OCI-M2 (cell line): ENCODE measurements at regions not wholly inside any gene's neighbourhood (a gene's known extent, or its start where the extent isn't known, plus 50 kb on each side); places are given as distances from the start of the nearest gene placed in this dataset.

Experiments
- DNase-seq: peaks from one replicate; lab custom pipeline; 2025; ENCODE audit not compliant: unreplicated experiment; lab: John Stamatoyannopoulos, UW

DNA sequence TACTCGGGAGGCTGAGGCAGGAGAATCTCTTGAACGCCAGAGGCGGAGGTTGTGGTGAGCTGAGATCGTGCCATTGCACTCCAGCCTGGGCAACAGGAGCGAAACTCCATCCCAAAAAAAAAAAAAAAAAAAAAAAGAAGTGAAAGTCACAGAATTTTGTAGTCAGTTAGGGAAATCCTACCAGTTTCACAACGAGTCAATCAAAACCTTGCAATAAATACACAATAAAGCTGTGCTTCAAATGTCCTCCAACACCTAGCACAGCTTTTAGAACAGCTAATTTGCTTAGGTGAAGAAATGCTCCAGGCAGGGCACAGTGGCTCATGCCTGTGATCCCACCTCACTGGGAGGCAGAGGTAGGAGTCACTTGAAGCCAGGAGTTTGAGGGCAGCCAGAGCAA, 112.8 kb upstream of the ATF7IP start:
- no peak for DNase-seq

DNA sequence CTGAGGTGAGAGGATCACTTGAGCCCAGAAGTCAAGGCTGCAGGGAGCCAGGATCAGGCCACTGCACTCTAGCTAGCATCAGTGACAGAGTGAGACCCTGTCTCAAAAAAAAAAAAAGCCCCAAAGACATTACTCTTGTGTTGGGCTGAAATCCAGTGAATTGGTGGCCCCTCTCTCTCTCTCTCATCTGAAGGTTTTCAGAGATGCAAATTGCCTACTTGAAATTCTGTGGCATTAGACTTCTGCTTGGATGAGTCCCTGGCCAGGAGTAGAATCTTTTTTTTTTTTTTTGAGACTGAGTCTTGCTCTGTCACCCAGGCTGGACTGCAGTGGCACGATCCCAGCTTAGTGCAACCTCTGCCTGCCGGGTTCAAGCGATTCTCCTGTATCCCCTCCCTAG, 112.0 kb upstream of the ATF7IP start:
- DNase-seq: no peak

DNA sequence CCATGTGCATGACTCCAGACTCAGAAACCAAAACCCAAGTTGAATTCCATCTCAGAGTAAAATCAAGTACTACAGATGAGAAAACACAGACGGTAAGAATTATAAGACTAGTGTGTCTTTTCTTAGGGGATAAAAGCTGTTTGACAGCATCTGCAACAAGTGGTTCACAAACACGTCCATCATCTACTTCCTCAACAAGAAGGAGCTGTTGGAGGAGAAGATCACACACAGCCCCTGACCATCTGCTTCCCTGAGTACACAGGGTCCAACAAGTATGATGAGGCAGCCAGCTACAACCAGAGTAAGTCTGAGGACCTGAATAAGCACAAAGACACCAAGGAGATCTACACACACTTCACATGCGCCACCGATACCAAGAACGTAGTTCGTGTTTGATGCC, 110.7 kb upstream of the ATF7IP start:
- no peak for DNase-seq

DNA sequence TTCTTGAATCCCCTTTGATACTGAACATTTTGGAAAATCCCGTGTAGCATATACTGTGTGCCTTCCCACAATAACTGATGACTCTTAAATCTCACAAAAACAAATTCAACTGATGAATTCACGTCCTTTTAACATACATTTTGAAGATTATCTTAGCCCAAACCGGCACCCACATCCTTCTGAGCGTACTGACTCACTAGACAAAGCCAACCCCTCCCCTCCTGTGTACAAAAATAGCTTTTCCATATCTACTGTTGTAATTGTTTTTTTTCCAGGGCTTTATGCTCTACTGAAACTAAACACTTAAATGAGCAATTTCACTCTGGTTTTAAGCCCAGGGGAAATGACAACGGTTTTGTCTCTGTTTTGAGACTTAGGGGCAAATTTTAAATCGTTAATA, 109.4 kb upstream of the ATF7IP start:
- no peak for DNase-seq

DNA sequence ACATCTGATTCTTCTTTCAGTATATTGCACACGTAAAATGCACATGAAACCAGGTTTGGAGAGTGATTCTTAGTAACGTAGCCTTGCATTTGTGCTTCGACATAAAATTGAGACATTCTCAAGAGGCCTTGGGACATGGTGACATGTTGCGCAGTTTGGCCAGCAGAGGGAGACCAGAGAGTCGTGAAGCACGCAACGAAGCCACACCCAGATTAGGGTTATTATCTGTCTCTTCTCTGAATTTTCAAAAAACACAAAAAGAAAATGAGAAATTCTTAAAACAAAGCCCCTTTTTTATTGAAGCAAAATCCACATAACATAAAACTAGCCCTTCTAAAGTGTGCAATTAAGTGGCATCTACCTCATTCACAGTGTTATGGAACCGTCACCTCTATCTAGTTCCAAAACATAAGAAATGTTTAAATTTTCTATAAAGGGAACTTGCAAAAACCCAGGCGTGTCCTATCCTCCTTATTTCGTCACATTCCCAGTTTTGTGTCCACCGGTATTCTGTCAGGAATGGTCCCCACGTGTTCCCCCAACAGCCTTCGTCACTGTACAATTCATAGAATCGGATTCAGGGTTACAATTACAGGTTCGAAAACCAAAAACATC, 108.8 kb upstream of the ATF7IP start:
- DNase-seq: no peak

DNA sequence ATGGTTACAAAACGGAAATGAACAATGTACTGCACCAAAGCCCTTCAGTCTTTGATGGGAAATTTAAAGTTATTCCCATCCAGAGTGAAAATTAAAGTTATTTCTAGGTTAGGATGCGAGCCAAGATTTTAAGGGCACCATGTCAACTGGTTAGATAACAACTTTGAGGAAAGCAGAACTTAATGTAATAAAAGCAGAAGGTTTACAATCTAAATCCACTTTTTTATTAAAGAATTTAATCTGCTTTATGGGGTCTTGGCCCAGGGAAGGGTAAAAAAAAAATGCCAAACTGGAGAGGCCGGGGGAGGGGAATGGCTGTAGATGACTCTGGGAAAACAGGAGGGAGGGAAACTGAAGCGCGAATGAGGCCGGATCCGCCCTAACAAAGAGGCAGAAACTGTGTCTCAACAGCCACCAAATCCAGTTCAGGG, 108.2 kb upstream of the ATF7IP start:
- DNase-seq: no peak

DNA sequence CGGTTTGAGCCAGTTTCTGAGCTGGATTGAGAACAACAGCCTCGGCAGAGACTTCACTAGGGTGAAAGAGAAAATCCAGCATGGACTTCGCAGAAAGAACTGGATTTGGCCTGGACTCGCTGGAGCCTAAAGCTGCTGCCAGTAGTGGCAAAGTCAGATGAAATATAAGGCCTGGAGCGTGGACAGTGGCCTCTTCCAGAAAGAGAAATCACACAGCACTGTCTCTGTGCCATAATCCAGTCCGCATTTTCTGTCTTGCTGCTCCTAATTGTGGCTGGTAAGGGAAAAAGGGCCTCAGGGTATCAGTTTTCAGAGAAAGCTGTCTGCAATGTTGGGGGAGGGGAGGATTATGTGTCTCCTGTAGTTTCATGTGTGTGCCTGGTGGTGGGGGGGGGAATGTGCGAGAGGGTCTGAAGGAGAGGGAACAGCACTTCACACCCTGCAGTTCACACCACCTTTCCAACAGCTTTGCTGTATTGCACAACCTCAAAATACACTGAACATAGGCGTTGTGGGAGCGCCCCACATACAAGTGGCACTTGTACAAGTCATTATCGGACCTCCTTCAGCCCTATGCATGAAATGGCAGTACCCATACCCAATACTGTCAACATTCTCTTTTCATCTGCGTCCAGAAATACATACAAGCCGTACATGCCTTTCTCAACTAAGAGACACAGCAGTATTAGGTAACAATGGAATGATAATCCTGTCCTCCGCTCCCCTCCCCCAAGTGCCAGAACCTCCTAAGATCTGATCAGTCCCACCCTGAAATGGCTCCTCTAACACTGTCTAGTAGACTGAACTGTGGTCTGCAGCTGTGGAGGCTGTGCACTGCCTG, 107.5 kb upstream of the ATF7IP start:
- peak; percentile 66 for DNase-seq

DNA sequence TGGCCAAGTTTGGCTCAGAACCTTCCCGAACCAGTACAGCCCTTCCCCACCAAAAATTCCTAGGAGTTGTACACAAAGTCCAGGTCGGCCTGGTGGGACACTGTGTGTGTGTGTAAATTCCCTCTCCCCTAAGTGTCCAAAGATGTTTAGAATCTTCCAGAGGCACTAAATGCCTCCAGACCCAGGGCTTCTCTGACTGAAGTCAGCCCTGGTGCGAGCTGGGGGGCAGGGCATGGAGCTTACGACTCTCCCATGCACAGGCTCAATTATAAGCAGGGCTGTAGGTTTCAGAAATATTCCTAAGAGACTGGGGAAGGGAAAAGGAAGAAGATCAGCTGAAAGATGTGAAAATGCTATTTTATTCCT, 106.9 kb upstream of the ATF7IP start:
- no peak for DNase-seq

DNA sequence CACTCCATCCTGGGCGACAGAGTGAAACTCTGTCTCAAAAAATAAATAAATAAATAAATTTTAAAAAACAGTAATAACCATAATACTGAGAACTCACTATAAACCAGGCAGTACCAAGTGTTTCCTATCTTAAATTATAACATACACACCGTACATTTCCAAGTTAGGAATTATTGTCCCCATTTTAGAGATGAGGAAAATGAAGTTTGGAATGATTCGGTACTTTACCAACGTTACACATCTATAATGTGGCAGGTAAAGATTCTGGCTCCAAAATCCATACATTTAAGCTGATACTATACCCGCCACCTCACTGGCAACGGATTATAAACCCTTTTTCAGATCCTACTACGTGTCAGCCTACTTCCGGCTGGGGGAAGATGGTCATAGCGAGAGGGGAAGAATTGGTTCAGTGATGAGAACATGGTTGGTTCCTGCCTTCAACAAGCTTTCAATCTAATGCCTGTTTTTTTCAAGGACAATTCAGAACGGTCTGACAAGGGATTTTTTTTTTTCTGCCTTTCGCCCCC, 105.9 kb upstream of the ATF7IP start:
- DNase-seq: no peak

DNA sequence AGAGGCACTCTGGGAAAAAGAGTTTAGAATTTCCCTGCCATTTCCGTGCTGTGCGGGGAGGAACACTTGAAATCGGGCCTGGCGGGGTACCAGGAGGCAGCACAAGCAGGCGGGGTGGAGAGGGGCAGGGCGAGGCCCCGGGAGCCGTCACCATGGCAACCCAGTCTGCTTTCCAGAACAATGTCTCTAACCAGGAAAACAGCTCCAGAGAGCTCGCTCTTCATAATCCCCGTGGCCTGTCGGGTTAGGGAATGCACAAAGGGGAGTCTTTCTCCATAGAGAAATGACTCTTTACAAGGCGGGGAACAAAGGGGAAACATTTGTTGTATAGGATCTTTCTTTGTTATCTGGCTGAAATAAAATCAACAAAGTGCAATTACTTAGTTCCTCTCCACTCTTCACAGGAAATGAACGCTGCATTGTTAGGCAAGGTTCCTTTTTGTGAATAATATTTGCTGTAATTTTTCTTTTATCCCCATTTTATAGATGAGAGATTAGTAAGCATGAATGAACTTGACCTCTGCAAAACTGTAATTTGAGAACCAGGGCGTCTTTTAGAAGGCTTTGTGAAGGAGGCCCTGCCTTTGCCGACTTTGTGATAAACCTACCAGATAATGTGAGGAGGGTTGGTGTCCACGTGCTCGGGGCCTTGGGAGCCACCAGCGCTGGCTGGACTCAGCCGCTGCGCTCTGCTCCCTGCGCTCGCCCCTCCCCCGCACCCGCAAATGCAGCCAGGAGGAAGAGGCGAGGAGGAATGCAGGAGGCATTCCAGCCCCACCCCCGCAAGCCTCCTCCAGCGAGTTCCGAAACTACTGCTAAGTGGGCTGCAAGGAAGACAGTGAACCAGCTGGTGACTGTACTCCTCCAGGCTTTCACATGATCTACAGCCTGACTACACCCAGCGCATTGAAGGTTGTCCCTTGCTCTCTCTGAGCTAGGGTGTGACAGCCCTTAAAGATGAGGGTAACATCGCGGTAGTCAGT, 105.2 kb upstream of the ATF7IP start:
- no peak for DNase-seq

DNA sequence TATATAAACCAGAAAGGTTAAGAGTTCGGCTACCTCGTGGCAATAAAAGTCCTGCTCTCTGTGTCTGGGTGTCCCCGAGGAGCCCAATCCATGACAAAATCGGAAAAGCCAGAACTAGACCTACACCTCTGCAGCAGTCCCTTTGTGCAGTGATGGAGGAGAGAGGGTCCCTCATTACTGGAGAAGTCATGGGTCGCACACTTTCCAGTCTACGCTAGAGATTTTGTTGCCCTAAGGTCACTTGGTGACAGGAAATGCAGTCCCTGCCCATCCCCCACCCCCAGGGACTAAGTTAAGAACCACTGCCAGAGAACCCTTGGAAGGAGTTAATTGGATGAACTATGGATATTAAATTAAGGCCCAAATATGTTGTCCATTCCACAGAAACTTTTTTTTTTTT, 104.4 kb upstream of the ATF7IP start:
- DNase-seq: no peak

DNA sequence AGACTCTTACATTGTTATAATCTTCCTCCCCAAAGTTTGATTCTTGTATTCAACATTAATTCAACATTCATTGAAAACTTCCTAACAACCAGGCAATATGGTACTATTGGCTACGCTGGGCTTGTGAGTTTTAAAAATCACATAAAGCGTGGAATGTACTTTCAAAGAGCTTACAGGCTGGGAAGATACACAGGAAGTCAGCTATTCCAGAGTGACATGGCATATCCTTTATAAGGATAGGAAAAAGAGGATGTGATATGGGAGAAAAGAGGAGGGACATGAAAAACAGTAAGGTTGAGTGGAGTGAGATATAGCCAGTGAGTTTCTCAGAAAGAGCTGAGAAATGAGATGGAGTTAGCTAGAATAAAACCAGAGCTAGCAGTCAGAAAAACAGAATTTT, 103.6 kb upstream of the ATF7IP start:
- DNase-seq: no peak

DNA sequence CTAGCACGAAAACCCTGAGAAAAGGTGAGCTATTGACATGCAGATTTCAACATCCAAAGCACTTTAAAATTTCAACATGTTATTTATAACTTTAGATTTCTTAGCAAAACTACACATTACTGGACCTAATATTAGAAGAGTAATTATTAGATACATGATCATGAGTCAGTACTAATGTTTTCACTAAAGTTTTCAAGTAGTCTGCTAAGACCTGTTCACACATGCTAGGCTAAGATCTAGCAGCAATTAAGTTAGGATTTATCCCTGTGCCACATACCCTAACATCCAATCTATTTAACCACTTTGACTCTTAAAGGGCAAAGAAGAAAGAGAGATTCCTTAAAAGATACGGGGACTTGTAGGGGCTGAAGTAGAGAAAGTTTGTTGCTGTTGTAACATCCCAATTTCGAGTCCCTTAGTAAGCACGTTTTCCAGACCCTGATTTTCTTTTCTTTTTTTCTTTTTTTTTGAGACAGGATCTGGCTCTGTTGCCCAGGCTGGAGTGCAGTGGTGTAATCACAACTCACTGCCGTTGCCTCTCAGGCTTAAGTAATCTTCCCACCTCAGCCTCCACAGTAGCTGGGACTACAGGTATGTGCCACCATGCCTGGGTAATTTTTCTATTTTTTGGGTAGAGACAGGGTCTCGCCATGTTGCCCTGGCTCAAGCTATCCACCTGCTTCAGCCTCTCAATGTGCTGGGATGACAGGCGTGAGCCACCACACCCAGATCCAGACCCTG, 102.5 kb upstream of the ATF7IP start:
- DNase-seq: no peak

DNA sequence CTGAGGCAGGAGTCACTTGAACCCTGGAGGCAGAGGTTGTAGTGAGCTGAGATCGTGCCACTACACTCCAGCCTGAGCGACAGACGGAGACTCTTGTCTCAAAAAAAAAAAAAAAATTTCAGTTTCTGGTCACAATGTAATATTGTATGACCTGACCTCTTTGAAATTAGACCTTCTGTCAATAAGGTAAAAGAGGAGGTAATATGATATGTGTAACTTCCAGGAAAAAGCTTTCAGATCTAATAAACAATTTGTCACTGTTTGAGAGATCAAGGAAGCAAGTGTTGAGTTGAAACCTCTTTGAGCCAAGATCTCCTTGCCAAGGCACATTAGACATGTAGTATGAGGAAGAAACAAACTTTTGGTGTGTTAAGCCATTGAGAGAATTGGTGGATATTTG, 101.7 kb upstream of the ATF7IP start:
- no peak for DNase-seq

DNA sequence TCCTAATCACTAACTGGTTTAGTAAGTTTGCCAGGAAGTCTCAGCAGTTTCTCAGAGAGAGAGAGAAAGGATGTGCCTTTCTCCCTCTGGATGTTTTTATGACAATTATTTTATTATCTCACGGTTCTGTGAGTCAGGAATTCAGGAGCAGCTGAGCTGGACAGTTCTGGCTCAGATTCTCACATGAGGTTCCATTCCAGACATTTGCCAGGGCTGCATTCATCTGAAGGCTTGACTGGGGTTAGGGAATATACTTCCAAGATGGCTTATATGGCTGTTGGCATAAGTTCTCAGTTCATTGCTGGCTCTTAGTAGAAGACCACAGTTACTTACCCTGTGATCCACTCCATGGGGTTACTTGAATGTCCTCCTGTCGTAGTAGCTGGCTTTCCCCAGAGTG, 101.2 kb upstream of the ATF7IP start:
- no peak for DNase-seq

DNA sequence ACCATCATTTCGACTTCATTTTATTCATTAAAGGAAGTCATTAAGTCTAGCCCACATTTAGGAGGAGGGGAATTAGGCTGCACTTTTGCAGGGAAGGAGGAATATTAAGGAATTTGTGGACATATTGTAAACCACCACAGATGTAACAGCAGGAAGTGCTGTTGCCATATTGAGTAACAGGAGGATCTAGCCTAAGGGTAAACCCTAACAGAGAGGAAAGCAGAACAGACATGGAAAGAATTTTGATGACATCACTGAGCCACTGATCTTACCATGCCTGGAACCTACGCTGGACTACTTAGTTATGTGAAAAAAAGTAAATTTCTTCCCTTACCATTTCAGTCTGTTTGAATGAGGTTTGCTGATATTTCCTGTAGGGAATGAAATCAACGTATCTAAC, 100.7 kb upstream of the ATF7IP start:
- DNase-seq: no peak

DNA sequence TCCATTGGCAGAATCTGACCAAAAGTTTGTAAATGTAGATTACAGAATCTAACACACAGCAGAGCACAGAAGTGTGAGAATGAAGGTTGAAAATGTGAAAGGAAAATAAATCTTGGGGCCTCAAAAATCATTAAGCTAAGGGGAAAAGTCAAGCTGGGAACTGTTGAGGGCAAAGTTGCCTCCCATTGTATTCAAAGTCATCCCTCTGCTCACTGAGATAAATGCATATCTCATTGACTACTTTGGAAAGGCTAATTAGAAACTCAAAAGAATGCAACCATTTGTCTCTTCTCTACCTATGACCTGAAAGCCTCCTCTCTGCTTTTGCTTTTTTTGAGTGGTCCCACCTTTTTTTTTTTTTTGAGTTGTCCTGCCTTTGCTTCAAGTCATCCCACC, 97.4 kb upstream of the ATF7IP start:
- no peak for DNase-seq

DNA sequence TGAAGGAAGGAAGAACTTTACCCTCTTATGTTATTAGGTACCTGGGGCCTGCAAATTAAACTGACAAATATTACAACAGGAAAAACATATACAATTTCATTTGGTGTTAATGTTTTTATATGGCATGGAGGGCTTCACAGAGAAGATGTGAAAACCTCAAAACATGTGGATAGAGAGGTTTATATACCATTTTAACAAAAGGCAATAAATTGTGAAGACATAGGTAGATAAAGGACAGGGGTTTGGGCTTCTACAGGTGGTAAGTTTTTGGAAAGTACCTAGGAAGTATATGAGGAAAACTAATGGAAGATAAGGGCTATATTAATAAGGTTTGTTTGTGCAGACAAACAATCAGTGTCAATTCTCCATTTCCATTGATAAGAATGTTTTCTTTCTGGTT, 95.1 kb upstream of the ATF7IP start:
- DNase-seq: no peak

DNA sequence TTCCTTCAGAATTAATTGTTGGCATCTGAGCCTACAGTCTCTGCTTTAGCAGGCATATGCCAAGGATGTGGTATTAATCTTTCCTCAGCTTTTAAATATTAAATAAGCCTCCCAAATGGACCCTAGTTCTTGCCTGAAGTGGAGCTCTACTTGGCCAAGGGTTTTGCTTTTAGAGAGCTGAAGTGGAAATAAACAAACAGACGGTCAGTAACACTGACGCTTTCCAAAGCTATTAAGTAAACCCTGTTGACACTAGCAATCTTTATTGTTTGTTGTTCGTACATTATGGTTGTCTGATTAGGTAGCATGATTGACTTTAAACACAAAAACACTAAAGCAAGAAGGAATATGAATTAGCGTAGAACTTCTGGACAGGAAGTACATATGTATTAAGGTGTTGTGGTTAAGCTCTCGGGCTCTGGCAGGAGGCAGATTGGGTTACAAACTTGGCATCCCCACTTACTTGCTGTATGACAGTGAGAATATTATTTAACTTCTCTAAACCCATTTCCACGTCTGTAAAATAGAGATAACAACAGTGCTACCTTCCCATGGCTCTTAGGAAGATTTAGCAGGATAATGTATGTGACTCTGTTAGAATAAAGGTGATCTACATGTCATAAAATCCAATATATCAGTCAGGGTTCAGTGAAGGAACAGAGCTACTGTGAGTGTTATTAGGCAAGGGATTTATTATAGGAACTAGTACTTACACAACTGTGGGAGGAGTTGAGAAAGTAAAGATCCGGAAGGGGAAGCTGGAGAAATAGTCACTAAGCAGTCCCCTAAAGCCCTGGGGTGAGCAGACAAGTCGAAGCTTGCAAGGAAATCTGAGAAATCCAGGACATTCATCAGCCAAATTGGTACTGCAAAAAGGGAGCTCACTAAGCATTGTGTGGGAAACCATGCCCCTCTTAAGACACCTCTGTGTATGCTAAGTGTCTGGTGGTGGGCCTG, 92.2 kb upstream of the ATF7IP start:
- no peak for DNase-seq

DNA sequence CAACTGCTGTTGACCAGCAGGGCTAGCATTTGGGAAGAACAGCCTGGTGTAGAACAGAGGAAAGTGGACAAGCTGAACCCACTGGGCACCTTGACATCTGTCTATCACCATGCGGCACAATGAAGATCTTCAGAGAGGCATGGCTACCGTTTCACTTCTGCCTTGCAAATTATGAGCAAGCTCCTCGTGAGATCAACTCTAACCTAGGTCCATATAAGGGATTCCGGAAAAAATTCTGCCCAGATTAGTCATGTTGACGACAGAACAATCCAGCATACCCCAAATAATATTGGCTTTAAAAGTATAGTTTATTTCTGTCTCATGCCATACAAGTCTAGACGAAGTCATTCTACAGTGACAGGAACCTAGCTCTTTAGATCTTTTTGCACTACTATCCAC, 91.6 kb upstream of the ATF7IP start:
- DNase-seq: no peak
